NCI-H1092 treated with DMSO at 0.1 percent for 48 hours (cell line): ENCODE measurements at regions not wholly inside any gene's neighbourhood (a gene's known extent, or its start where the extent isn't known, plus 50 kb on each side); places are given as distances from the start of the nearest gene placed in this dataset.
"Not testable (repeated sequence)": the region's sequence is repeated elsewhere in the genome, so short reads cannot be mapped to it uniquely, and the experiment has no call there.

Source experiments
- DNase-seq: peaks from one replicate; lab custom pipeline; 2025; lab: John Stamatoyannopoulos, UW

DNA sequence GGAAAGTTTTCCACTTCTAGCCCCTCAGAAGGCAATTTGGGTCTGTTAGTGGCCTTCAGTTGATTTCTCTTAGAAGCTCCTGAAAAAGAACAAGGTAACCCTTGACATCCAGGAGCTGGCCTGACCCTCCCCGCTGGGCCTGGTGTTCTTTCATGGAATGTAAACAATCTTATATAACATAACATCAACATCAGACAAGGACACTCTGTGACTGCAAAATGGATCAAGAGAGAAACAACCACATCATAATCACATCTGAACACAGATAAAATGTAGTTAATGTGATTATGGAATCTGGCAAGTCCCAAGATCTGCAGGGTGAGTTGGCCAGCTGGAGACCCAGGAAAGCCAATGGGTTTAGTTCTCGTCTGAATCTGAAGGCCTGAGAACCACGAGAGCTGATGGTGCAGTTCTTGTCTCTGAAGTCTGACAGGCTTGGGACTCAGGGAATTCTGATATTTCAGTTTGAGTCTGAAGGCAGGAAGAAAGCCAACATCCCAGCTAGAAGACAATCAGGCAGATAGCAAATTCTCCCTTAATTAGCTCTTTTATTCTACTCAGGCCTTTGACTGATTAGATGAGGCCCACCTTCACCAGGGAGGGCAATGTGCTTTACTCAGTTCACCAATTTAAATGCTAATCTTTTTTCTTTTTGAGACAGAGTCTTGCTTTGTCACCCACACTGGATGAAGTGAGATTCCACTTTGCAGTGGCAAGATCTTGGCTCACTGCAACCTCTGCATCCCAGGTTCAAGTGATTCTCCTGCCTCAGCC is 91.4 kb upstream of the NAMPT start:
- no peak for DNase-seq

- DNase-seq, result no peak
Measured at GRCh38 chr7:106375499-106375898, 90.7 kb upstream of the NAMPT start.

DNA sequence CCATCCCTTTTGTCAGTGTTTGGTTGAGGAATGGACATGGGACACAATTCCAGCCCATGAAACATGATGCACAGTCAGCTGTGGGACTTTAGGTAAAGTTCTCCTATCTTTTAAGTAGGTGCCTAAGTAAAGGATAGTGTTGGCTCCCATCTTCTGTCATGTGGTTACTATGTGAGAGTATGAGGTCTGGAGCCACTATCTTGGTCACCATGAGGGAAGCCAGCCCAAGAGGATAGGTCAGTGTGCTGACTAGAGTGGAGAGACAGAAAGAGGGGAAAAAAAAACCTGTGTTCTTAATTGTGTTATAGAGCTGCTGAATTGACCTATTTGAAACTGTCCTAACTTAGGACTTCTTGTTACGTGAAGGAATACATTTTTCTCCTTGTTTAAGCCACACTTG is 89.7 kb upstream of the NAMPT start:
- no peak for DNase-seq

GRCh38 chr7:106372595-106373318 is 88.0 kb upstream of the NAMPT start:
- DNase-seq, result no peak

GRCh38 chr7:106372126-106372525 is 87.3 kb upstream of the NAMPT start:
- no peak for DNase-seq

DNA sequence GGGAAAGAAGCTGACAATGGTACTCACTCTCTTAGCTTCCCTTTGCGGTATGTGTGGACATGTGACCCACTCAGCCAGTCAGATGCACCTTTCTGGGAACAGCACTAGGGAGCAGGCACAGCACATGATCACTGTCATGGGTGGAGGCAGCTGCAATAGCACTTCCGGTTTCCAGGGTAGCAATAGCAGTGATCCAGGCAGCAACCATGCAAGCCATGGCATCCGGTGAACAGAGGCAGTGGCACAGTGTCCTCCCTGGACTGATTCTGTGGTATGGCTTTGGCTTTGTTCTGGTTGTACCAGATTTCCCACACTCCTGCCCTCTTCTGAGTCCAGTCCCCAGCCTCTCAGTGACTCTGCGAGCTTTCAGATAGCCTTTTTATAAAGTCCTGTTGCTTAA is 86.8 kb upstream of the NAMPT start:
- no peak for DNase-seq

DNA sequence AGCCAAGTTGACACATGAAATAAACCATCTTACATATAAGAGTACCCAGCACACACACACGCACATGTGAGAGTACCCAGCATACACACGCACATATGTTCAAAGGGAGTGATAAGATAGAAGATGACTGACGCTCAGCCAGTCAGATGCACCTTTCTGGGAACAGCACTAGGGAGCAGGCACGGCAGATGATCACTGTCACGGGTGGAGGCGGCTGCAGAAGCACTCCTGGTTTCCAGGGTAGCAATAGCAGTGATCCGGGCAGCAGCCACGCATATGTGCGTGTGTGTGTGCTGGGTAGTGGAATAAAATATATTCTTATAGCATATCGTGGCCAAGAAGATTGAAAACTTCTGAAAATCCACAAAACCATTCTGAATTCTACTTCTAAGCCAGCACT is 85.8 kb upstream of the NAMPT start:
- DNase-seq, result no peak

- DNase-seq, result no peak
Measured at GRCh38 chr7:106369816-106370215, 85.0 kb upstream of the NAMPT start.

- no peak for DNase-seq
Measured at GRCh38 chr7:106369352-106369751, 84.6 kb upstream of the NAMPT start.

- DNase-seq, result no peak
Measured at GRCh38 chr7:106367664-106368063, 82.9 kb upstream of the NAMPT start.

GRCh38 chr7:106367018-106367420 is 82.2 kb upstream of the NAMPT start:
- no peak for DNase-seq

DNA sequence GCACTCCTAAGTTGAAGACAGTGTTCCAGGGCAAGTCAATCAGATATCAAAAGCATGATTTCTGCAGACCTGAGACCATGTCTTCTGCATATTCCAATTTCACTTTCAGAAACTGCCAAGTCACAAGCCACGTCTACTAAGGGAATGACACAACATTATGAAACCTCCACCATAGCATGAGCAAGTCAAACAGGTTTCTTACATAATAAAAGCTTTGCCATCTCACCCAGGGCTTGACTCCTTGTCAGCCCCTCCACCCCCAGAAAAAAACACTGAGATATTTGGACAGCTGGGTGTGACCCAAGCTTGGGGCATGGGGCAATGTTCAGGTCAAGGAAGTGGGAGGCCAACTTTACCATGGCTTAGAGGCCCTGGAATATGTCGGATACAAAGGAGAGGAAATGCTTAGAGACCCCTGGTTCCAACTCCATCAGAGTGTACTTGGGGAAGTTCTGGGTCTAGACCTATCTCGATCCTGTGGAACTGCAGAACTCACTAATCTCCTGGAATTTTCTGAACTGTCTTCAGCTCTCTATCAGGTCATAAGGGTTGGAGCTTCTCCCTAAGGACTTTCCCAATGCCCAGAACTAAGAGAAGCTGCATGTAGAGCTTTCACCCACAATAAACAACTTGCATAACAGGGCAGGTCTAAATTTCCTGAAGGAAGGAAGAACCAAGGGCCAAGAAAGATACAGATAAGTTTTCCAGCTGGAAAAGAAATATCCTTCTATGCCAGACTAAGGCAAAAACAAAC is 80.6 kb upstream of the NAMPT start:
- DNase-seq, result no peak

DNA sequence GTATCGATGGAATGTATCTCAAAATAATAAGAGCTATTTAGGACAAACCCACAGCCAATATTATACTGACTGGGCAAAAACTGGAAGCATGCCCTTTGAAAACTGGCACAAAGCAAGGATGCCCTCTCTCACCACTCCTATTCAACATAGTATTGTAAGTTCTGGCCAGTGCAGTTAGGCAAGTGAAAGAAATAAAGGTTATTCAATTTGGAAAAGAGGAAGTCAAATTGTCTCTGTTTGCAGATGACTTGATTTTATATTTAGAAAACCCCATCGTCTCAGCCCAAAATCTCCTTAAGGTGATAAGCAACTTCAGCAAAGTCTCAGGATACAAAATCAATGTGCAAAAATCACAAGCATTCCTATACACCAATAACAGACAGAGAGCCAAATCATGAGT is 77.7 kb upstream of the NAMPT start:
- not testable (repeated sequence) for DNase-seq

DNA sequence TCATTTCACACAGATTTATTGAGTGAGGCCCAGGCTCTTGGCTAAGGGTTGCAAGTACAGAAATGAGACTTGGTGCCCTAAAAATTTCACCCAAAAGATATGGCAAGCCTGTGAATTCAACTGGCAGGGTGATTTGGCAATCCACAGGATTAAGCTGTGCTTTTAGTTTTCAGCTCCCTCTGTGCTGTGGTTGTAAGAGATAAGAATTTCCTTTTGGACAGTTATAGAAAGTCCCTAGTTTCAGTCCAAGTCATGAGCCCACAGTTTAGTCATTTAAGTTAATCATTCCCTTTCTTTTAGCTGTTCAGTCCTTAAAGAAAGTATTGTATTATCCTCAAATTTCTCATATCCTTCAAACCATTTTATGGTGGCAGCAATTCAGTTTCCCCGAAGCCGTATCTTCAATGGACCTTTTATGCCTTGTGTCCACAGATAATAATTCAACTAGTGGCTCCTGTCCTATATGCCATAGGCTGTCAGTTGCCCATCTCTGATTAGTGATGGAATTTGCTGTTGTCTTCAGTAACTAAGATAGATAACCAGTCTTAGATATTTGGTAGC is 73.4 kb upstream of the NAMPT start:
- DNase-seq, result no peak

DNA sequence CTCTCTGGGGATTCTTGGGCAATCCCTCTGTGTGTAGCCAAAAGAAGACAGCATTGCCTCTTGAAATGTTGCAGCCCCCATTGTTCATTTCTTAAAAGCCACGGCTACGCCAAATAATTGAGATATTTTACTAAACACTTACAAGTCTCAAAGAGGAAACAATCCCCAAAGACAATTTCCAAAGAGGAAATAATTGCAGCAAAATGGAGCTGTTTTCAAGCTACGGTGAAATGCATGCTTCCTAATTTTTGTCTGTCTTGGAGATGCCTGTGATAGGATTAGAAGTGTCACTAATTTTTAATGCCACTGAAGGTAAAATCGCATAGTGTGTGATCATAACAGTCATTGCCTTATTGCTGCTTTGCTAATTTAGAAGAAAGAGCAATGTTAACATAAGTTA is 72.9 kb upstream of the NAMPT start:
- DNase-seq, result no peak

DNA sequence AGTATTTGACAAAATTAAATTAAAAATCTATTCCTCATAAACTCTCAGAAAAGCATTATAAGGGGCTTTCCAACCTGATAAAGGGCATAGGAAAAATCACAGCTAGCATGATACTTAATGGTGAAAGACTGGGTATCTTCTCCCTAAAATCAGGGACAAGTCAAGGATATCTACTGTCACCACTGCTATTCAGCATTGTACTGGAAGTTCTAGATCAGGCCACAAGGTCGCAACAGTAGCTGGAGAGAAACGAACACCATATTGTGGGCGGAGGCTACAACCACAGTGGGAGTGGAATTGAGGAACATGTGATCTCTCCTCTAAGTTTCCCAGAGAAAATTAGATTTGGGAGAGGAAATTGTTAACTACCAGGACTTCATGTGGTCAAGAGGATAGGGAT is 70.0 kb upstream of the NAMPT start:
- DNase-seq, result no peak

- no peak for DNase-seq
Measured at GRCh38 chr7:106353944-106354343, 69.2 kb upstream of the NAMPT start.

- DNase-seq, result no peak
Measured at GRCh38 chr7:106348231-106348630, 63.4 kb upstream of the NAMPT start.

DNA sequence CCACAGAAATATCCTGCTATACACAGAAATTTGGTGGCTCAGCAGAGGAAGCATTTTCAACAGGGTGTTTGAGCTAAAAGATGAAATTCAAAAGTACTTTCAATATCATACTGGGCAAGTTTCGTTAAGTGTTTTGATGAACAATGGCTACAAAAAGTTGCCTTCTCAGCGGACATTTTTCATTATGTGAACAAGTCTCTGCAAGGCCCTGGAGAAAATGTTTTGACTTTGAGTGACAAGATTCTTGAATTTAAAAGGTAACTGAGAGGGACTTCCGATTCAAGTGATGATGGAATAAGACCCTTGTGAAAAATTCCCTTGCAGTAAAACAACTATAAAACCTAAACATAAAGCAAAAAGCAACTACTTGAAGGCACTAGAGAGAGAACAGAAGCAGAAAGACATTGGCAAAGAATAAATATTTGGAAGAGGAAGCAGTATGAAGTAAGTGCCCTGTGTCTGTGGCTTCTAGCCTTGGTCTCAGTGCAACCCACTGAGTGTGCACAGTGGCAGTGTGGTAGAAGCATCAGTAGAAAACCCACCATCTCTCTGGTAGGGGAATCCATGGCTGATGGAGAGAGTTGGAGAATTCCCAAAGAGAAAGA is 62.5 kb upstream of the NAMPT start:
- no peak for DNase-seq

- DNase-seq, result no peak
Measured at GRCh38 chr7:106346678-106347217, 62.0 kb upstream of the NAMPT start.

- no peak for DNase-seq
Measured at GRCh38 chr7:106346167-106346677, 61.4 kb upstream of the NAMPT start.
